Endothelial cell of umbilical vein (primary cell): ENCODE measurements at regions not wholly inside any gene's neighbourhood (a gene's known extent, or its start where the extent isn't known, plus 50 kb on each side); places are given as distances from the start of the nearest gene placed in this dataset.

Experiments used
- BruUV-seq: library from RNA; stranded (reverse); fragments of 400-500 nt; replicated peaks from 2 replicates; lab custom pipeline; 2021; lab: Mats Ljungman, UMichigan
- CTCF ChIA-PET: fragments of 300-600, 350-600 bp; sonication (Branson Sonifier 250); formaldehyde crosslinking; loops from one replicate; lab custom pipeline; 2021; ENCODE audit warnings: antibody characterized with exemption, inconsistent platforms; lab: Charles Lee
- POLR2A ChIA-PET: fragments of 300-600, 350-600 bp; sonication (Branson Sonifier 250); formaldehyde crosslinking; loops from one replicate; lab custom pipeline; 2021; ENCODE audit warnings: antibody characterized with exemption, inconsistent platforms; lab: Charles Lee
- DNase-seq: peaks from one replicate; pipeline ENCODE4 v3.0.0-alpha.2; 2011; ENCODE audit warnings: low read depth, low spot score
- FAIRE-seq: peaks from 2 replicates; lab custom pipeline; 2011; peaks lifted over from hg19 to GRCh38; lab: Jason Lieb, UNC
- H2AFZ ChIP-seq: 2 replicates; pipeline ENCODE4 v1.6.0; 2012; ENCODE audit warnings: low read depth, low read length, control low read depth, inconsistent platforms
- H3K27ac ChIP-seq: 2 replicates; pipeline ENCODE4 v1.5.1; 2011; ENCODE audit warnings: low read depth, mild to moderate bottlenecking, control low read depth, low read length, moderate library complexity; ENCODE audit not compliant: insufficient read depth
- H3K27me3 ChIP-seq, 2 experiments: 2 replicates each; pipeline versions ENCODE4 v1.6.0 to v1.6.1; 2011; ENCODE audit warnings: low read length in 2 of 2, mixed read lengths in 1 of 2; ENCODE audit not compliant: control insufficient read depth in 2 of 2, insufficient read depth in 2 of 2
- H3K36me3 ChIP-seq, 2 experiments: 2 replicates in 1 of 2; 3 replicates in 1 of 2; pipeline ENCODE4 v1.5.1; 2011; ENCODE audit warnings: low read length in 2 of 2, mild to moderate bottlenecking in 1 of 2, moderate library complexity in 1 of 2; ENCODE audit not compliant: control insufficient read depth in 2 of 2, insufficient read depth in 2 of 2; ENCODE audit errors: extremely low read depth in 1 of 2
- H3K4me1 ChIP-seq: 3 replicates; pipeline ENCODE4 v1.5.1; 2011; ENCODE audit warnings: mild to moderate bottlenecking, low read length; ENCODE audit not compliant: control insufficient read depth, insufficient read depth; ENCODE audit errors: extremely low read depth
- H3K4me2 ChIP-seq: 2 replicates; pipeline ENCODE4 v1.6.1; 2011; ENCODE audit warnings: low read length, control low read depth, mixed read lengths; ENCODE audit not compliant: insufficient read depth
- H3K4me3 ChIP-seq, 3 experiments: fragments of 200-600 bp in 1 of 3; sonication (generic), shearing (Covaris generic) in 1 of 3; replicated peaks in 1 of 3; 2 replicates each; pipeline ENCODE4 v1.5.1; 2011 to 2016; ENCODE audit warnings: control low read depth in 3 of 3, low read length in 3 of 3, mild to moderate bottlenecking in 2 of 3, inconsistent platforms in 1 of 3, low read depth in 1 of 3, moderate library complexity in 1 of 3; ENCODE audit not compliant: insufficient read depth in 1 of 3
- H3K79me2 ChIP-seq: 2 replicates; pipeline ENCODE4 v1.6.0; 2012; ENCODE audit warnings: low read length, inconsistent platforms; ENCODE audit not compliant: control insufficient read depth, insufficient read depth
- H3K9ac ChIP-seq: replicated peaks from 2 replicates; pipeline ENCODE3; 2011; ENCODE audit warnings: low read length, control low read depth; ENCODE audit not compliant: insufficient read depth; ENCODE audit errors: extremely low read depth
- H3K9me1 ChIP-seq: replicated peaks from 3 replicates; pipeline ENCODE4 v1.6.0; 2011; ENCODE audit warnings: mild to moderate bottlenecking, low read length; ENCODE audit not compliant: control insufficient read depth, insufficient read depth; ENCODE audit errors: extremely low read depth
- H3K9me3 ChIP-seq: replicated peaks from 2 replicates; pipeline ENCODE4 v1.5.1; 2012; ENCODE audit warnings: low read length, inconsistent platforms; ENCODE audit not compliant: control insufficient read depth, insufficient read depth
- H4K20me1 ChIP-seq: replicated peaks from 2 replicates; pipeline ENCODE3; 2011; ENCODE audit warnings: mild to moderate bottlenecking, low read length; ENCODE audit not compliant: control insufficient read depth, insufficient read depth; ENCODE audit errors: extremely low read depth
- EZH2 ChIP-seq: IDR thresholded peaks from 2 replicates; pipeline ENCODE4 v1.6.1; 2012; ENCODE audit warnings: borderline replicate concordance, low read depth, mild to moderate bottlenecking, moderate library complexity, low read length, inconsistent platforms; ENCODE audit not compliant: severe bottlenecking
- FOS ChIP-seq: IDR thresholded peaks from 2 replicates; pipeline ENCODE4 v1.6.1; 2011; ENCODE audit warnings: mild to moderate bottlenecking, low read length, moderate library complexity, borderline replicate concordance; ENCODE audit not compliant: insufficient read depth
- GATA2 ChIP-seq: IDR thresholded peaks from 2 replicates; pipeline ENCODE4 v1.7.0; 2011; ENCODE audit warnings: low read depth, mild to moderate bottlenecking, moderate library complexity, mixed read lengths, low read length; ENCODE audit not compliant: insufficient read length, insufficient read depth
- JUN ChIP-seq: IDR thresholded peaks from 2 replicates; pipeline ENCODE4 v1.6.1; 2011; ENCODE audit warnings: borderline replicate concordance, low read depth; ENCODE audit not compliant: insufficient read length, insufficient read depth
- MYC ChIP-seq: IDR thresholded peaks from one replicate; pipeline ENCODE4 v1.6.1; 2011; ENCODE audit warnings: mild to moderate bottlenecking, low read depth, low read length
- POLR2A ChIP-seq: IDR thresholded peaks from 2 replicates; pipeline ENCODE4 v1.6.1; 2012; ENCODE audit warnings: low read depth, mild to moderate bottlenecking, control low read depth, low read length
- POLR2AphosphoS5 ChIP-seq: IDR thresholded peaks from 2 replicates; pipeline ENCODE4 v1.6.1; 2012; ENCODE audit warnings: low read depth, mild to moderate bottlenecking, control low read depth, low read length, moderate library complexity; ENCODE audit not compliant: insufficient read depth
- dilution Hi-C: fragments of 300-500 bp; cut with MboI; formaldehyde crosslinking; loops from one replicate; pipeline ENCODE4 v1.15.0; 2019; ENCODE audit warnings: low sequenced_read_pairs; ENCODE audit not compliant: extremely low pct_ligation_motif_present
- intact Hi-C: fragments of 100-400 bp; cut with micrococcal nuclease; formaldehyde crosslinking; loops from one replicate; pipeline ENCODE4 v1.10.0; 2022
- TF ChIP-seq, protein P1 (sequence below), 2 donors: IDR thresholded peaks; 1 replicate in 1 of 2; 2 replicates in 1 of 2; pipeline ENCODE4 v1.5.1; 2011; ENCODE audit warnings: low read length in 2 of 2, mild to moderate bottlenecking in 2 of 2, moderate library complexity in 2 of 2, control low read depth in 1 of 2, inconsistent platforms in 1 of 2, low read depth in 1 of 2; ENCODE audit not compliant: insufficient read depth in 1 of 2; ENCODE audit errors: extremely low read depth in 1 of 2
- TF ChIP-seq, protein P2 (sequence below): IDR thresholded peaks from 2 replicates; pipeline ENCODE4 v1.6.1; 2011; ENCODE audit not compliant: insufficient read depth, insufficient read length

DNA sequence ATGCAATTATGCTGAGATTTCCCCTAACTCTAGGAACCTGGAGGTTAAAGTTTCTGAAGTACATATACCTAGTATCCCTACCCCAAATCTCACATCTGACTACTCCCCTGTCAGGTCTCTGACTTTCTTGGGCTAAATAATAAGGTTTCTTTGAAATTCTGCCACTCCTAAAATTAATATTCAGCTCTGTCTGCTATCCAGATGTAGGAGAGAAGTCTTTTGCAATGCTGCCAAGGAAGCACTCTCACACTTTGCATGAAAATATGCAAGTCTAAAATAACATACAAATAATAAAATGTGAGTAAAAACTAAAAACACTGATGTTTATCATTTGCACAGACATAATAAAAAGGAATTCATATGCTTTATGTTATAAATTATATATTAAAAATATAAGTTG, 196.9 kb upstream of the LRFN5 start:
- CTCF ChIA-PET, result no interaction called here
- intact Hi-C loops, result no loop called here
- TF ChIP-seq JUN (no peak), EZH2 (no peak), FOS (no peak), POLR2AphosphoS5 (no peak), GATA2 (no peak), MYC (no peak), POLR2A (no peak)
- TF ChIP-seq, protein P1, sequence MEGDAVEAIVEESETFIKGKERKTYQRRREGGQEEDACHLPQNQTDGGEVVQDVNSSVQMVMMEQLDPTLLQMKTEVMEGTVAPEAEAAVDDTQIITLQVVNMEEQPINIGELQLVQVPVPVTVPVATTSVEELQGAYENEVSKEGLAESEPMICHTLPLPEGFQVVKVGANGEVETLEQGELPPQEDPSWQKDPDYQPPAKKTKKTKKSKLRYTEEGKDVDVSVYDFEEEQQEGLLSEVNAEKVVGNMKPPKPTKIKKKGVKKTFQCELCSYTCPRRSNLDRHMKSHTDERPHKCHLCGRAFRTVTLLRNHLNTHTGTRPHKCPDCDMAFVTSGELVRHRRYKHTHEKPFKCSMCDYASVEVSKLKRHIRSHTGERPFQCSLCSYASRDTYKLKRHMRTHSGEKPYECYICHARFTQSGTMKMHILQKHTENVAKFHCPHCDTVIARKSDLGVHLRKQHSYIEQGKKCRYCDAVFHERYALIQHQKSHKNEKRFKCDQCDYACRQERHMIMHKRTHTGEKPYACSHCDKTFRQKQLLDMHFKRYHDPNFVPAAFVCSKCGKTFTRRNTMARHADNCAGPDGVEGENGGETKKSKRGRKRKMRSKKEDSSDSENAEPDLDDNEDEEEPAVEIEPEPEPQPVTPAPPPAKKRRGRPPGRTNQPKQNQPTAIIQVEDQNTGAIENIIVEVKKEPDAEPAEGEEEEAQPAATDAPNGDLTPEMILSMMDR (IDR thresholded peaks at IDR 0.05; ENCODE audit: extremely low read depth in 1 of 2, insufficient read depth in 1 of 2, low read depth in 1 of 2, low read length in 2 of 2), result no peak
- TF ChIP-seq, protein P2, sequence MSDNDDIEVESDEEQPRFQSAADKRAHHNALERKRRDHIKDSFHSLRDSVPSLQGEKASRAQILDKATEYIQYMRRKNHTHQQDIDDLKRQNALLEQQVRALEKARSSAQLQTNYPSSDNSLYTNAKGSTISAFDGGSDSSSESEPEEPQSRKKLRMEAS, result no peak

More for the DNA sequence above, 196.9 kb upstream of the LRFN5 start:
- Histone ChIP-seq H2AFZ (no peak overlapping the region), H3K9ac (no peak overlapping the region), H3K79me2 (no peaks in the 10 kb centered on the region), H3K9me3 (no peaks in the 10 kb centered on the region), H4K20me1 (no peaks in the 10 kb centered on the region), H3K27me3 (no peaks in the 10 kb centered on the region), H3K27ac (no peak overlapping the region), H3K9me1 (no peaks in the 10 kb centered on the region), H3K4me3 (no peak overlapping the region), H3K4me1 (no peaks in the 10 kb centered on the region), H3K4me2 (no peak overlapping the region), H3K36me3 (no peaks in the 10 kb centered on the region)
- BruUV-seq, result no TSS peak
- dilution Hi-C loops, result no loop called here
- DNase-seq, result no peak
- no peak for FAIRE-seq
- POLR2A ChIA-PET, result no interaction called here
